ENCODE measurements at regions not wholly inside any gene's neighbourhood (a gene's known extent, or its start where the extent isn't known, plus 50 kb on each side); places are given as distances from the start of the nearest gene placed in this dataset.

GRCh38 chr16:72569677-72570076, 397.7 kb upstream of the PMFBP1 start:
- DNase-seq (ENCODE audit: low read depth in 1 of 2, low spot score in 1 of 2), result no peak
- Histone ChIP-seq H3K27me3 (ENCODE audit: insufficient read depth, poor library complexity, severe bottlenecking) (no peaks in the 10 kb centered on the region), H3K27ac (replicated peaks) (no peak overlapping the region), H3K4me3 (replicated peaks; ENCODE audit: insufficient read depth, low read length) (no peak overlapping the region)
- TF ChIP-seq GABPA (IDR thresholded peaks at IDR 0.05; ENCODE audit: low read depth) (no peak), POLR2AphosphoS5 (IDR thresholded peaks at IDR 0.05; ENCODE audit: low read depth) (no peak), CTCF (IDR thresholded peaks at IDR 0.05; ENCODE audit: insufficient read depth, low read length) (no peak), REST (IDR thresholded peaks at IDR 0.05; ENCODE audit: insufficient replicate concordance, low read depth) (no peak), SPI1 (IDR thresholded peaks at IDR 0.05; ENCODE audit: borderline replicate concordance, low read depth) (no peak)

GRCh38 chr16:72568502-72568901, 396.5 kb upstream of the PMFBP1 start:
- no peak overlapping the region for H3K4me3 ChIP-seq (replicated peaks; ENCODE audit: insufficient read depth, low read length)
- no peaks in the 10 kb centered on the region for H3K27me3 ChIP-seq (ENCODE audit: insufficient read depth, poor library complexity, severe bottlenecking)
- H3K27ac ChIP-seq (replicated peaks), result no peak overlapping the region
- TF ChIP-seq CTCF (IDR thresholded peaks at IDR 0.05; ENCODE audit: insufficient read depth, low read length) (no peak), POLR2AphosphoS5 (IDR thresholded peaks at IDR 0.05; ENCODE audit: low read depth) (no peak), GABPA (IDR thresholded peaks at IDR 0.05; ENCODE audit: low read depth) (no peak), SPI1 (IDR thresholded peaks at IDR 0.05; ENCODE audit: borderline replicate concordance, low read depth) (no peak), REST (IDR thresholded peaks at IDR 0.05; ENCODE audit: insufficient replicate concordance, low read depth) (no peak)
- DNase-seq (ENCODE audit: low read depth in 1 of 2, low spot score in 1 of 2), result no peak

GRCh38 chr16:72566174-72566573, 394.2 kb upstream of the PMFBP1 start:
- Histone ChIP-seq H3K27me3 (ENCODE audit: insufficient read depth, poor library complexity, severe bottlenecking) (no peaks in the 10 kb centered on the region), H3K27ac (replicated peaks) (no peak overlapping the region), H3K4me3 (replicated peaks; ENCODE audit: insufficient read depth, low read length) (no peak overlapping the region)
- DNase-seq (ENCODE audit: low read depth in 1 of 2, low spot score in 1 of 2), result no peak
- TF ChIP-seq CTCF (IDR thresholded peaks at IDR 0.05; ENCODE audit: insufficient read depth, low read length), result no peak
- no peak for TF ChIP-seq SPI1 (IDR thresholded peaks at IDR 0.05; ENCODE audit: borderline replicate concordance, low read depth)
- no peak for TF ChIP-seq GABPA (IDR thresholded peaks at IDR 0.05; ENCODE audit: low read depth)

- H3K27me3 ChIP-seq (ENCODE audit: insufficient read depth, poor library complexity, severe bottlenecking), result no peaks in the 10 kb centered on the region
- DNase-seq (ENCODE audit: low read depth in 1 of 2, low spot score in 1 of 2), result no peak
- no peak overlapping the region for H3K27ac ChIP-seq (replicated peaks)
- H3K4me3 ChIP-seq (replicated peaks; ENCODE audit: insufficient read depth, low read length), result no peak overlapping the region
- TF ChIP-seq CTCF (IDR thresholded peaks at IDR 0.05; ENCODE audit: insufficient read depth, low read length), result no peak
- no peak for TF ChIP-seq POLR2AphosphoS5 (IDR thresholded peaks at IDR 0.05; ENCODE audit: low read depth)
- TF ChIP-seq SPI1 (IDR thresholded peaks at IDR 0.05; ENCODE audit: borderline replicate concordance, low read depth), result no peak
- no peak for TF ChIP-seq GABPA (IDR thresholded peaks at IDR 0.05; ENCODE audit: low read depth)
- TF ChIP-seq REST (IDR thresholded peaks at IDR 0.05; ENCODE audit: insufficient replicate concordance, low read depth), result no peak
Measured at GRCh38 chr16:72565106-72565505, 393.2 kb upstream of the PMFBP1 start.

Measured in HL-60 (cell line).